Activated naive CD4-positive, alpha-beta T cell treated with anti-CD3 and anti-CD28 coated beads, Interleukin-2, amount 50 U/mL, for 16 hours (primary cell): ENCODE measurements at regions not wholly inside any gene's neighbourhood (a gene's known extent, or its start where the extent isn't known, plus 50 kb on each side); places are given as distances from the start of the nearest gene placed in this dataset.
"Not testable (repeated sequence)": the region's sequence is repeated elsewhere in the genome, so short reads cannot be mapped to it uniquely, and the experiment has no call there.

ENCODE experiments used
- DNase-seq: peaks from one replicate; pipeline ENCODE4 v3.0.0-alpha.2; 2020

- no peak for DNase-seq
These were observed 126.0 kb upstream of the PZP start for GRCh38 chr12:9334041-9334692.

GRCh38 chr12:9333161-9333560 lies 125.0 kb upstream of the PZP start:
- no peak for DNase-seq

GRCh38 chr12:9332564-9332963 lies 124.4 kb upstream of the PZP start:
- DNase-seq: no peak

GRCh38 chr12:9331218-9331626 lies 123.0 kb upstream of the PZP start:
- DNase-seq: peak; percentile 71

GRCh38 chr12:9329019-9329418 lies 120.8 kb upstream of the PZP start:
- DNase-seq: no peak

- DNase-seq: no peak
These were observed 119.9 kb upstream of the PZP start for GRCh38 chr12:9328065-9328464.

GRCh38 chr12:9327320-9327719 lies 119.1 kb upstream of the PZP start:
- no peak for DNase-seq

- not testable (repeated sequence) for DNase-seq
These were observed 118.7 kb upstream of the PZP start for GRCh38 chr12:9326849-9327248.

- DNase-seq: no peak
These were observed 117.9 kb upstream of the PZP start for GRCh38 chr12:9326085-9326484.

- DNase-seq: no peak
These were observed 117.3 kb upstream of the PZP start for GRCh38 chr12:9325471-9325870.

- no peak for DNase-seq
These were observed 116.6 kb upstream of the PZP start for GRCh38 chr12:9324782-9325181.

GRCh38 chr12:9323144-9323681 lies 115.0 kb upstream of the PZP start:
- no peak for DNase-seq

- DNase-seq: no peak
These were observed 111.6 kb upstream of the PZP start for GRCh38 chr12:9319842-9320173.

- DNase-seq: no peak
These were observed 111.0 kb upstream of the PZP start for GRCh38 chr12:9319044-9319841.

GRCh38 chr12:9313479-9313878 lies 105.3 kb upstream of the PZP start:
- not testable (repeated sequence) for DNase-seq

- not testable (repeated sequence) for DNase-seq
These were observed 104.5 kb upstream of the PZP start for GRCh38 chr12:9312406-9313392.

GRCh38 chr12:9311454-9311853 lies 103.3 kb upstream of the PZP start:
- DNase-seq: not testable (repeated sequence)

- not testable (repeated sequence) for DNase-seq
These were observed 102.5 kb upstream of the PZP start for GRCh38 chr12:9310645-9311044.

GRCh38 chr12:9309749-9310148 lies 101.6 kb upstream of the PZP start:
- DNase-seq: not testable (repeated sequence)

- DNase-seq: not testable (repeated sequence)
These were observed 100.5 kb upstream of the PZP start for GRCh38 chr12:9308745-9309144.

GRCh38 chr12:9308163-9308562 lies 100.0 kb upstream of the PZP start:
- not testable (repeated sequence) for DNase-seq

- DNase-seq: not testable (repeated sequence)
These were observed 99.1 kb upstream of the PZP start for GRCh38 chr12:9307255-9307654.

GRCh38 chr12:9306004-9306403 lies 97.8 kb upstream of the PZP start:
- not testable (repeated sequence) for DNase-seq
